DND-41 (cell line): ENCODE measurements at regions not wholly inside any gene's neighbourhood (a gene's known extent, or its start where the extent isn't known, plus 50 kb on each side); places are given as distances from the start of the nearest gene placed in this dataset.

ENCODE experiments used
- ATAC-seq: fragments of 200-7000 bp; cut with Tn5 transposase; 3 replicates; pipeline ENCODE4 v1.9.1; 2021; ENCODE audit warnings: low read depth; ENCODE audit not compliant: insufficient read depth
- DNase-seq: peaks from one replicate; pipeline ENCODE4 v3.0.0-alpha.2; 2020
- H2AFZ ChIP-seq: 2 replicates; pipeline ENCODE4 v1.6.0; 2012; ENCODE audit warnings: low read depth, low read length
- H3K27ac ChIP-seq: 2 replicates; pipeline ENCODE4 v1.5.1; 2012; ENCODE audit warnings: low read length, inconsistent platforms
- H3K27me3 ChIP-seq: fragments of 200-600 bp; sonication (generic); 2 replicates; pipeline ENCODE4 v1.6.0; 2012; ENCODE audit warnings: low read length, mild to moderate bottlenecking, inconsistent platforms; ENCODE audit not compliant: insufficient read depth, poor library complexity
- H3K36me3 ChIP-seq: 2 replicates; pipeline ENCODE4 v1.5.1; 2012; ENCODE audit warnings: low read length, inconsistent platforms; ENCODE audit not compliant: insufficient read depth
- H3K4me1 ChIP-seq: 2 replicates; pipeline ENCODE4 v1.5.1; 2012; ENCODE audit warnings: mild to moderate bottlenecking, low read length; ENCODE audit not compliant: insufficient read depth
- H3K4me2 ChIP-seq: 2 replicates; pipeline ENCODE4 v1.6.0; 2012; ENCODE audit warnings: mild to moderate bottlenecking, moderate library complexity, low read length, inconsistent platforms; ENCODE audit not compliant: insufficient read depth
- H3K4me3 ChIP-seq, 2 experiments: fragments of 200-600 bp in 1 of 2; shearing (Covaris generic) in 1 of 2; 2 replicates each; pipeline ENCODE4 v1.5.1; 2012 to 2016; ENCODE audit warnings: inconsistent platforms in 2 of 2, low read length in 2 of 2, mild to moderate bottlenecking in 2 of 2, low read depth in 1 of 2, moderate library complexity in 1 of 2
- H3K79me2 ChIP-seq: 2 replicates; pipeline ENCODE4 v1.6.0; 2012; ENCODE audit warnings: low read length, inconsistent platforms; ENCODE audit not compliant: insufficient read depth
- H3K9ac ChIP-seq: 2 replicates; pipeline ENCODE4 v1.6.0; 2012; ENCODE audit warnings: low read depth, mild to moderate bottlenecking, inconsistent platforms, low read length, moderate library complexity
- H3K9me3 ChIP-seq: 2 replicates; pipeline ENCODE4 v1.5.1; 2012; ENCODE audit warnings: low read length, moderate library complexity, mild to moderate bottlenecking, inconsistent platforms; ENCODE audit not compliant: insufficient read depth, severe bottlenecking
- H4K20me1 ChIP-seq: 2 replicates; pipeline ENCODE4 v1.6.0; 2012; ENCODE audit warnings: low read length; ENCODE audit not compliant: insufficient read depth
- EZH2 ChIP-seq: IDR thresholded peaks from 3 replicates; pipeline ENCODE4 v1.6.1; 2012; ENCODE audit warnings: borderline replicate concordance, low read depth, mild to moderate bottlenecking, moderate library complexity, low read length, inconsistent platforms; ENCODE audit not compliant: severe bottlenecking
- TF ChIP-seq, protein P1 (sequence below): IDR thresholded peaks from 2 replicates; pipeline ENCODE4 v1.5.1; 2012; ENCODE audit warnings: borderline replicate concordance, low read length, moderate library complexity, mild to moderate bottlenecking; ENCODE audit not compliant: poor library complexity, severe bottlenecking; ENCODE audit errors: extremely low read depth

GRCh38 chr22:48358886-48359612, 1468.6 kb downstream of the BRD1 start:
- no peaks in the 10 kb centered on the region for H3K9me3 ChIP-seq
- no peak overlapping the region for H3K27ac ChIP-seq

DNA sequence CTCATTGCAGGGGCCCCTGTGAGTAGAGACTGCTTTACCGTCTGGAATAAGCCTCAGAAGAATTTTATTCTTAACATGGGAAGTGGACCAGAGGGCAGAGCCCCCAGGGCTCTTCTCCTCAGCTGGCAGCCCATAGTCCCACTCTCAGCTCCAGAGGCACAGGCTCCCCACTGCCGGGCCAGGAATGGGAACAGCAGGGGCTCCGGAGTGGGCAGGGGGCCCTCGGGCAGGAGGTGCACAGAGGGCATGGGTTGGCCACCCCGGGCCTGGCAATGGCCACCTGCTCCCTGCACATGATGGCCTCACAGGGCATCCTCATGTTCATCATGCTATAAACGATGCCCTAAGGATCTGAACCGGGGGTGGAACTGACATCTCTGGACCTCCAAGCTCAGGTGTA, 1469.7 kb downstream of the BRD1 start:
- Histone ChIP-seq H3K9me3 (no peaks in the 10 kb centered on the region), H3K4me3 (no peak overlapping the region), H4K20me1 (no peaks in the 10 kb centered on the region), H2AFZ (no peak overlapping the region), H3K9ac (no peak overlapping the region), H3K27me3 (no peaks in the 10 kb centered on the region), H3K4me2 (no peak overlapping the region), H3K27ac (no peak overlapping the region), H3K4me1 (no peaks in the 10 kb centered on the region), H3K79me2 (no peaks in the 10 kb centered on the region), H3K36me3 (no peaks in the 10 kb centered on the region)
- ATAC-seq (no peak), DNase-seq (no peak)
- TF ChIP-seq, protein P1, sequence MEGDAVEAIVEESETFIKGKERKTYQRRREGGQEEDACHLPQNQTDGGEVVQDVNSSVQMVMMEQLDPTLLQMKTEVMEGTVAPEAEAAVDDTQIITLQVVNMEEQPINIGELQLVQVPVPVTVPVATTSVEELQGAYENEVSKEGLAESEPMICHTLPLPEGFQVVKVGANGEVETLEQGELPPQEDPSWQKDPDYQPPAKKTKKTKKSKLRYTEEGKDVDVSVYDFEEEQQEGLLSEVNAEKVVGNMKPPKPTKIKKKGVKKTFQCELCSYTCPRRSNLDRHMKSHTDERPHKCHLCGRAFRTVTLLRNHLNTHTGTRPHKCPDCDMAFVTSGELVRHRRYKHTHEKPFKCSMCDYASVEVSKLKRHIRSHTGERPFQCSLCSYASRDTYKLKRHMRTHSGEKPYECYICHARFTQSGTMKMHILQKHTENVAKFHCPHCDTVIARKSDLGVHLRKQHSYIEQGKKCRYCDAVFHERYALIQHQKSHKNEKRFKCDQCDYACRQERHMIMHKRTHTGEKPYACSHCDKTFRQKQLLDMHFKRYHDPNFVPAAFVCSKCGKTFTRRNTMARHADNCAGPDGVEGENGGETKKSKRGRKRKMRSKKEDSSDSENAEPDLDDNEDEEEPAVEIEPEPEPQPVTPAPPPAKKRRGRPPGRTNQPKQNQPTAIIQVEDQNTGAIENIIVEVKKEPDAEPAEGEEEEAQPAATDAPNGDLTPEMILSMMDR, result no peak
- no peak for TF ChIP-seq EZH2

More at GRCh38 chr22:48358886-48359612, 1468.6 kb downstream of the BRD1 start:
- DNase-seq (no peak), ATAC-seq (no peak)
- no peak overlapping the region for H3K4me3 ChIP-seq
- no peaks in the 10 kb centered on the region for H3K79me2 ChIP-seq
- TF ChIP-seq, protein P1, result no peak
- no peak for TF ChIP-seq EZH2
- no peaks in the 10 kb centered on the region for H3K27me3 ChIP-seq
- H4K20me1 ChIP-seq, result no peaks in the 10 kb centered on the region
- no peak overlapping the region for H2AFZ ChIP-seq
- H3K36me3 ChIP-seq, result no peaks in the 10 kb centered on the region
- H3K4me1 ChIP-seq, result no peaks in the 10 kb centered on the region
- H3K4me2 ChIP-seq, result no peak overlapping the region
- H3K9ac ChIP-seq, result no peak overlapping the region

DNA sequence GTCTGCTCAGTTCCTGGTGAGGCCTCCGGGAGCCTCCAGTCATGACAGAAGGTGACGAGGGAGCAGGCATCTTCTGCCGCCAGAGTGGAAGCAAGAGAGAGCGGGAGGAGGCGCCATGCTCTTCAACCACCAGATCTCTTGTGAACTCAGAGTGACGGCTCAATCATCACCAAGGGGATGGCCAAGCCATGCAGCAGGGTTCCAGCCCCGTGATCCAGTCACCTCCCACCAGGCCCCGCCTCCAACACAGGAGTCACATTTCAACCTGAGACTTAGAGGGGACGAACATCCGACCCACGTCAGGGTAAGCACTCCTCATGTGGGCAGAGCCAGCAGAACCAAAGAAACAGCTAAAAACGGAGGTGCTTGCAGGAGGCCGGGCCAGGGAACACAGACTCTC, 1470.5 kb downstream of the BRD1 start:
- no peak for ATAC-seq
- no peaks in the 10 kb centered on the region for H3K9me3 ChIP-seq
- H2AFZ ChIP-seq, result no peak overlapping the region
- H3K36me3 ChIP-seq, result no peaks in the 10 kb centered on the region
- H4K20me1 ChIP-seq, result no peaks in the 10 kb centered on the region
- H3K4me2 ChIP-seq, result no peak overlapping the region
- H3K4me3 ChIP-seq, result no peak overlapping the region
- no peak overlapping the region for H3K27ac ChIP-seq
- no peak for TF ChIP-seq EZH2
- TF ChIP-seq, protein P1, result no peak
- no peaks in the 10 kb centered on the region for H3K27me3 ChIP-seq
- no peak for DNase-seq
- H3K4me1 ChIP-seq, result no peaks in the 10 kb centered on the region
- no peaks in the 10 kb centered on the region for H3K79me2 ChIP-seq
- no peak overlapping the region for H3K9ac ChIP-seq
